ENCODE measurements at regions not wholly inside any gene's neighbourhood (a gene's known extent, or its start where the extent isn't known, plus 50 kb on each side); places are given as distances from the start of the nearest gene placed in this dataset.

DNA sequence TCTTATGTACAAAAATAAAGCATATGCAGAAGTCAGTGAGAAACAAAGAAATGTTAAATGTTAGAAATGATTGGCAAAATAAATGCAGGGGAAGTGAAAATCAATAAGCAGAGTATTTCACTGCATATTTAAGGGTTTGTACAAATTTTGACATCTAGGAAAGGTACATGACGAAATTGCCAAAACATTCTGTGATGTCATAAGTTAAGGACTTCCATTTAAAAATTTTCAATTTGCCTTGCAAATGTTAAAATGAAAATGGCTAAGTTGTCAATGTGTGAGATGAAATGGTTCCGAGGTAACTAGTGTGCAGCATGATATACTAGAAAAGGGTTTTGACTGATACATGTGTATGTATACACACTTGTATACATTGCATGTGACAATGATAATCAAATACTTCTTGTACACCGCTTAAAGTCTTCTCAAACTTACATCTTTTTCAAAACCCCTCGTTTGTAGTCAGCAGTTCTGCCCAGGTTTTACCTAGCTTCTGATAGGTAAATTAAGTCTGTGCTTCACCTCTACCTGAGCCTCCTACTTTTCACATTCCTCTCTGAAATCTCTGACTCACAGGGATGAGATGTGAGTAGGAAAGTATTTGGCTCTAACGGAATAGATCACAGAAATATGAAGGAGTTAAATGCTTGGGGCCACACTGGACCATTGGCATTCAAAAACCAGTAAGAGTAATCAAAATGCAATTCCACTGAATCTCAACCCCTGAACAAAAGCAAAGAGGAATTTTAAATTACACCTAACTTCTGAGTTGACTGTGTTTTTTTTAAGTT lies 442.4 kb upstream of the FOXG1 start:
- TF ChIP-seq, protein P1, sequence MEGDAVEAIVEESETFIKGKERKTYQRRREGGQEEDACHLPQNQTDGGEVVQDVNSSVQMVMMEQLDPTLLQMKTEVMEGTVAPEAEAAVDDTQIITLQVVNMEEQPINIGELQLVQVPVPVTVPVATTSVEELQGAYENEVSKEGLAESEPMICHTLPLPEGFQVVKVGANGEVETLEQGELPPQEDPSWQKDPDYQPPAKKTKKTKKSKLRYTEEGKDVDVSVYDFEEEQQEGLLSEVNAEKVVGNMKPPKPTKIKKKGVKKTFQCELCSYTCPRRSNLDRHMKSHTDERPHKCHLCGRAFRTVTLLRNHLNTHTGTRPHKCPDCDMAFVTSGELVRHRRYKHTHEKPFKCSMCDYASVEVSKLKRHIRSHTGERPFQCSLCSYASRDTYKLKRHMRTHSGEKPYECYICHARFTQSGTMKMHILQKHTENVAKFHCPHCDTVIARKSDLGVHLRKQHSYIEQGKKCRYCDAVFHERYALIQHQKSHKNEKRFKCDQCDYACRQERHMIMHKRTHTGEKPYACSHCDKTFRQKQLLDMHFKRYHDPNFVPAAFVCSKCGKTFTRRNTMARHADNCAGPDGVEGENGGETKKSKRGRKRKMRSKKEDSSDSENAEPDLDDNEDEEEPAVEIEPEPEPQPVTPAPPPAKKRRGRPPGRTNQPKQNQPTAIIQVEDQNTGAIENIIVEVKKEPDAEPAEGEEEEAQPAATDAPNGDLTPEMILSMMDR (IDR thresholded peaks at IDR 0.05): no peak
- TF ChIP-seq POLR2AphosphoS5 (IDR thresholded peaks at IDR 0.05; ENCODE audit: low read depth, low read length): no peak
